Astrocyte (in vitro differentiated cells and primary cell): ENCODE measurements at regions not wholly inside any gene's neighbourhood (a gene's known extent, or its start where the extent isn't known, plus 50 kb on each side); places are given as distances from the start of the nearest gene placed in this dataset.

Experiments
- DNase-seq: peaks from one replicate; pipeline ENCODE4 v3.0.0-alpha.2; 2010; ENCODE audit warnings: low read depth
- FAIRE-seq: peaks from 2 replicates; lab custom pipeline; 2011; peaks lifted over from hg19 to GRCh38; lab: Jason Lieb, UNC
- H2AFZ ChIP-seq: 2 replicates; pipeline ENCODE4 v1.6.0; 2012; ENCODE audit warnings: low read depth, low read length, inconsistent platforms
- H3K27ac ChIP-seq: 2 replicates; pipeline ENCODE4 v1.5.1; 2011; ENCODE audit warnings: low read depth, low read length, inconsistent platforms
- H3K27me3 ChIP-seq: 2 replicates; pipeline ENCODE4 v1.6.0; 2011; ENCODE audit warnings: low read length, inconsistent platforms; ENCODE audit not compliant: insufficient read depth
- H3K36me3 ChIP-seq: 2 replicates; pipeline ENCODE4 v1.5.1; 2011; ENCODE audit warnings: low read length, inconsistent platforms; ENCODE audit not compliant: insufficient read depth
- H3K4me1 ChIP-seq: 2 replicates; pipeline ENCODE4 v1.5.1; 2011; ENCODE audit warnings: low read length, inconsistent platforms; ENCODE audit not compliant: insufficient read depth
- H3K4me2 ChIP-seq: 2 replicates; pipeline ENCODE4 v1.6.0; 2012; ENCODE audit warnings: low read length, inconsistent platforms
- H3K4me3 ChIP-seq: 2 replicates; pipeline ENCODE4 v1.5.1; 2011; ENCODE audit warnings: low read depth, mild to moderate bottlenecking, low read length, inconsistent platforms; ENCODE audit not compliant: insufficient read depth
- H3K79me2 ChIP-seq: 2 replicates; pipeline ENCODE4 v1.6.0; 2012; ENCODE audit warnings: mild to moderate bottlenecking, low read length, inconsistent platforms; ENCODE audit not compliant: insufficient read depth
- H3K9ac ChIP-seq: 2 replicates; pipeline ENCODE4 v1.6.0; 2012; ENCODE audit warnings: mild to moderate bottlenecking, low read length, inconsistent platforms
- H3K9me3 ChIP-seq: 2 replicates; pipeline ENCODE4 v1.5.1; 2012; ENCODE audit warnings: low read depth, mild to moderate bottlenecking, low read length, inconsistent platforms; ENCODE audit not compliant: insufficient read depth
- H4K20me1 ChIP-seq: 2 replicates; pipeline ENCODE4 v1.6.0; 2012; ENCODE audit warnings: low read length, inconsistent platforms; ENCODE audit not compliant: insufficient read depth
- H3K27ac Mint-ChIP-seq: one replicate; pipeline ENCODE4 v1.8.0; 2021; ENCODE audit warnings: mild to moderate bottlenecking, mixed read lengths; ENCODE audit not compliant: unreplicated experiment
- H3K27me3 Mint-ChIP-seq: one replicate; pipeline ENCODE4 v1.8.0; 2021; ENCODE audit warnings: low read depth, mixed read lengths; ENCODE audit not compliant: unreplicated experiment
- H3K36me3 Mint-ChIP-seq: one replicate; pipeline ENCODE4 v1.8.0; 2021; ENCODE audit warnings: low read depth, mixed read lengths; ENCODE audit not compliant: unreplicated experiment
- H3K4me1 Mint-ChIP-seq: one replicate; pipeline ENCODE4 v1.8.0; 2021; ENCODE audit warnings: low read depth, mixed read lengths; ENCODE audit not compliant: unreplicated experiment
- H3K4me3 Mint-ChIP-seq: one replicate; pipeline ENCODE4 v1.8.0; 2021; ENCODE audit warnings: mild to moderate bottlenecking, moderate library complexity, mixed read lengths; ENCODE audit not compliant: unreplicated experiment
- H3K9me3 Mint-ChIP-seq: one replicate; pipeline ENCODE4 v1.8.0; 2021; ENCODE audit warnings: mild to moderate bottlenecking, mixed read lengths; ENCODE audit not compliant: unreplicated experiment
- EZH2 ChIP-seq: IDR thresholded peaks from 2 replicates; pipeline ENCODE4 v1.6.1; 2012; ENCODE audit warnings: mild to moderate bottlenecking, low read length, inconsistent platforms; ENCODE audit not compliant: insufficient read depth
- TF ChIP-seq, protein P1 (sequence below): IDR thresholded peaks from 2 replicates; pipeline ENCODE4 v1.5.1; 2011; ENCODE audit warnings: low read depth, mild to moderate bottlenecking, inconsistent platforms, low read length, moderate library complexity; ENCODE audit not compliant: insufficient read depth

DNA sequence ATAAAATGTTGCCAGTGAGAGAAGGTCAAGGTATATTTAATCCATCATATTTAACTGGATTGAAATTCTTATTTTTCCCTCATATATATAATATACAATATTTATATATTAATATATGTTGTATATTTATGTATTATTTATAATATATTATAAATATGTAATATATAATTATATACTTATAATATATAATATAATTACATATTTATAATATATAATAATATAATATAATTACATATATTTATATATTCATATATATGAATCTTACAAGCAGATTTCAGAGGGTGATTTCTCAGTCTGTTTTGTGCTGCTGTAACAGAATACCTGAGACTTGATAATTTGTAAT, 52.7 kb upstream of the TLE3 start:
- Mint-ChIP-seq H3K27me3 (peaks cover 29% of the 10 kb centered on the region), H3K27ac (peak overlapping the region; percentile 64), H3K4me1 (peaks cover 43% of the 10 kb centered on the region), H3K4me3 (no peak overlapping the region), H3K36me3 (peaks cover 2% of the 10 kb centered on the region), H3K9me3 (peaks cover 8% of the 10 kb centered on the region)
- Histone ChIP-seq H4K20me1 (no peaks in the 10 kb centered on the region), H3K79me2 (no peaks in the 10 kb centered on the region), H2AFZ (no peak overlapping the region), H3K27ac (no peak overlapping the region), H3K9ac (no peak overlapping the region), H3K4me2 (no peak overlapping the region), H3K9me3 (no peaks in the 10 kb centered on the region), H3K4me1 (peaks cover 20% of the 10 kb centered on the region), H3K27me3 (peaks cover 9% of the 10 kb centered on the region), H3K36me3 (no peaks in the 10 kb centered on the region), H3K4me3 (no peak overlapping the region)
- TF ChIP-seq, protein P1, sequence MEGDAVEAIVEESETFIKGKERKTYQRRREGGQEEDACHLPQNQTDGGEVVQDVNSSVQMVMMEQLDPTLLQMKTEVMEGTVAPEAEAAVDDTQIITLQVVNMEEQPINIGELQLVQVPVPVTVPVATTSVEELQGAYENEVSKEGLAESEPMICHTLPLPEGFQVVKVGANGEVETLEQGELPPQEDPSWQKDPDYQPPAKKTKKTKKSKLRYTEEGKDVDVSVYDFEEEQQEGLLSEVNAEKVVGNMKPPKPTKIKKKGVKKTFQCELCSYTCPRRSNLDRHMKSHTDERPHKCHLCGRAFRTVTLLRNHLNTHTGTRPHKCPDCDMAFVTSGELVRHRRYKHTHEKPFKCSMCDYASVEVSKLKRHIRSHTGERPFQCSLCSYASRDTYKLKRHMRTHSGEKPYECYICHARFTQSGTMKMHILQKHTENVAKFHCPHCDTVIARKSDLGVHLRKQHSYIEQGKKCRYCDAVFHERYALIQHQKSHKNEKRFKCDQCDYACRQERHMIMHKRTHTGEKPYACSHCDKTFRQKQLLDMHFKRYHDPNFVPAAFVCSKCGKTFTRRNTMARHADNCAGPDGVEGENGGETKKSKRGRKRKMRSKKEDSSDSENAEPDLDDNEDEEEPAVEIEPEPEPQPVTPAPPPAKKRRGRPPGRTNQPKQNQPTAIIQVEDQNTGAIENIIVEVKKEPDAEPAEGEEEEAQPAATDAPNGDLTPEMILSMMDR = no peak
- no peak for TF ChIP-seq EZH2
- DNase-seq (no peak), FAIRE-seq (no peak)

DNA sequence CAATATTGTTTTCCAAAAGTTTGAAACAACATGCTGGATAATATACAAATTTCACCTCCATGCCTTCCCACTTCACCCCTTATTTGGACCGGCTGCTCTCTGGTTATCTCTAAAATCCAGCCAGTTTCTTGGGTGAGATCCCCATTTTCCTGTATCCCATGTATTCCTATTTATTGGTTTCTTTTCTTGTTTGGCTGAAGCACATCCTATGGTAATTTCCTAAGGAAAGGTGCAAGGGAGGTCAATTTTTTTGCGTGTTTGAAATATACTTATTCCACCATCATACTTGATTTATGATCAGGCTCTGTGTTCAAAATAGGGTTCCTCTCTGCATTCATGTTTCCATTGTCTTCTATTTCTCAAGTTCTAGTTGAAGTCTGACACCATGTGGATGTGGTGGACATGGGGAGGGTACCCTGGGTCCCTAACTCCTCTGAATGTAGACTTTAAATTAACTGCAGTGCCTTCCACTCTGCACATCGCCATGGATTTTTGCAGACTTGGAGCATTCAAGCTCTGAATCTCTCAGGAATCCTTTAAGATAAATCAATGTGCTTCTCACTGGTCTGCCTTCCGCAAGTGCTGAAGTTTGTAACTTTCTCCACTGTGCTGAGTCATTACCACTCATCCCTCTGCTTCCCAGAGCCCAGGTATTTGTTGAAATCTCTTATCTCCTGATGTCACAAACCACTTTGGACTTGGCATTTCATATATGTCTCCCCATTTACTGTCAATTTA, 52.1 kb upstream of the TLE3 start:
- DNase-seq (peak; percentile 81), FAIRE-seq (no peak)
- H3K27me3 Mint-ChIP-seq = peaks cover 30% of the 10 kb centered on the region
- peaks cover 9% of the 10 kb centered on the region for H3K27me3 ChIP-seq
- H4K20me1 ChIP-seq = no peaks in the 10 kb centered on the region
- TF ChIP-seq, protein P1 = no peak
- no peak for TF ChIP-seq EZH2
- no peaks in the 10 kb centered on the region for H3K36me3 ChIP-seq
- H3K4me3 ChIP-seq = no peak overlapping the region
- H3K9me3 ChIP-seq = no peaks in the 10 kb centered on the region
- H3K9ac ChIP-seq = no peak overlapping the region
- H3K79me2 ChIP-seq = no peaks in the 10 kb centered on the region
- peaks cover 38% of the 10 kb centered on the region for H3K4me1 Mint-ChIP-seq
- peaks cover 8% of the 10 kb centered on the region for H3K9me3 Mint-ChIP-seq
- H3K4me3 Mint-ChIP-seq = no peak overlapping the region
- peaks cover 19% of the 10 kb centered on the region for H3K4me1 ChIP-seq
- H3K36me3 Mint-ChIP-seq = peaks cover 2% of the 10 kb centered on the region
- H3K27ac ChIP-seq = no peak overlapping the region
- peak overlapping the region; percentile 64 for H3K27ac Mint-ChIP-seq
- H2AFZ ChIP-seq = no peak overlapping the region
- H3K4me2 ChIP-seq = peak overlapping the region; percentile 25

- Histone ChIP-seq H3K4me3 (no peak overlapping the region), H3K4me1 (peaks cover 15% of the 10 kb centered on the region), H4K20me1 (no peaks in the 10 kb centered on the region), H3K79me2 (no peaks in the 10 kb centered on the region), H3K27ac (no peak overlapping the region), H3K9ac (no peak overlapping the region), H2AFZ (no peak overlapping the region), H3K4me2 (no peak overlapping the region), H3K9me3 (no peaks in the 10 kb centered on the region), H3K36me3 (no peaks in the 10 kb centered on the region), H3K27me3 (peaks cover 15% of the 10 kb centered on the region)
- TF ChIP-seq, protein P1 = no peak
- TF ChIP-seq EZH2 = no peak
- FAIRE-seq = no peak
- no peak for DNase-seq
- peaks cover 2% of the 10 kb centered on the region for H3K36me3 Mint-ChIP-seq
- H3K27ac Mint-ChIP-seq = no peak overlapping the region
- no peak overlapping the region for H3K4me3 Mint-ChIP-seq
- H3K27me3 Mint-ChIP-seq = peaks cover 38% of the 10 kb centered on the region
- H3K4me1 Mint-ChIP-seq = peaks cover 34% of the 10 kb centered on the region
- peaks cover 8% of the 10 kb centered on the region for H3K9me3 Mint-ChIP-seq
Measured at GRCh38 chr15:70147778-70148177, 50.1 kb upstream of the TLE3 start.
